ENCODE measurements at regions not wholly inside any gene's neighbourhood (a gene's known extent, or its start where the extent isn't known, plus 50 kb on each side); places are given as distances from the start of the nearest gene placed in this dataset.

DNA sequence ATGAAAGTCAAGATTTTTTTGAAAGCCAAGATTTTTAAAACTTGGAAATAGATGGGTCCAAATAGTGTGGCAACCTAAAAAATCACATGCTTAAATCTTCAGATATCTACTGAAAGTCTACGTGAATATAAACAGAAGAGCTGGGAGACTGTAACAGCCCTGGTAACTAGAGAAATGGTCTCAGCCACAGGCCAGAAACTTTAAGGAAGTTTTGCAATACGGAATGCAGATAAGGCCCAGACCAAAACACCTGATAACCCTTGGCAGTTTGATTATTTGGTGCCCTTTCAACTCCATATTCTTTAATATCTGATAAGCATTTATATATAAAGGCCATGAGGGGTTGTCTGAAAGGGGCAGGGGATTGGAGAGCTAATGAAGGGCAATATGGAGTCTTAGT lies 537.3 kb upstream of the TGFBR2 start:
- DNase-seq, result no peak
- no peak for ATAC-seq

DNA sequence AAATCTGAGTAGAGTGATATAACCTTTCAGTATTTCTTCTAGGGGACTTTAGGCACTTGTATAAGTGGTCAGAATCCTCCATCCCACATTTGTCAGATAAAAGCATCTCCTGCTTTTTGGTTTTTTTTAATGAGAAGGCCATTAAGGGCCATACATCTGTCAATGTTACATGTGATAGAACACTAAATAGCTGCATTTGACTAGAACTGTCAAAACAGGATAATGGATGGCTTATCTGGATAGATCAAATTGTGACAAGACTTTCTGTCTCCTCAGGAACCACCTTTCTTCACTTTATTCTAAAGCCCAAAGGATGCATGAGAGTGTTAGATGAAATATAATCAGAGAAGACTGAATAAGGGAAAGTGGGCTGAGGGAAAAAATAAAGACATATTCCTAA lies 533.4 kb upstream of the TGFBR2 start:
- DNase-seq, result no peak
- ATAC-seq, result no peak

DNA sequence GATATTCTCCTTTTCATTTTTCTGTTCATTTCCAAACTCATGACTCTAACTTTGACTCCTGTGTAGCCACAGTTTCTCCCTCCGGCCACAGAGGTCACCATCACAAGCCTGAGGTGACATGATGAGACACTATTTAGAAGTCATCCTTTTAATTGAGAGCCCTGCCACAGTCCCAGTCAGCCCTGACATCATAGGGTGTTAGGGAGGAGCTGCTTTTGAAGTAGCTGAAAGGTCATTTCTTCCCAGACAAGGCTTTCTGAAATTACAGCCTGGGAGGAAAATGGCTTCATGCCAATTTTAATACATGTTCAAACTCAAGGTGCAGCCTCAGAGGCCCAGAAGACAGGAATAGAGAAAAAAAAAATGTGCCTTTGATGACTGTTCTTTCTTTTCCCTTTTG lies 532.8 kb upstream of the TGFBR2 start:
- peak; percentile 13 for DNase-seq
- peak; percentile 76 for ATAC-seq

DNA sequence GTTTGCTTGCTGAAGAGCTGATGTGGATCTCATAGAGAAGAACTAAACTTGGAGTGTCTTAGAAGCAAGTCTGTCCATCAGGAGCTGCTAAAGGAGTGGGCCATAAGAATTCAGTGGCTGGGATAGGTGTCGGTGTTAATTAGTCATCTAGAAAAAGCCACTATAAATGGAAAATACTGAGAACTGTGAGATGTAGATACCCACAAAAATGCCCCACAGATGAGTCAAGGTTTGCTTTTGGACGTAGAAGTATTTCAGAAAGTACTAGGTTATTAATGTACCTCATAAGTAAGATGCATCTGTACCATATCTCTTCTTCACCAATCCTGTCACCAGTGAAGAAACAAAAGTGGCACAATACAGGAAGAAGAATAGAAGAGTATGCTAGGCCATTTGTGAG lies 530.9 kb upstream of the TGFBR2 start:
- DNase-seq, result no peak
- ATAC-seq, result peak; percentile 71

DNA sequence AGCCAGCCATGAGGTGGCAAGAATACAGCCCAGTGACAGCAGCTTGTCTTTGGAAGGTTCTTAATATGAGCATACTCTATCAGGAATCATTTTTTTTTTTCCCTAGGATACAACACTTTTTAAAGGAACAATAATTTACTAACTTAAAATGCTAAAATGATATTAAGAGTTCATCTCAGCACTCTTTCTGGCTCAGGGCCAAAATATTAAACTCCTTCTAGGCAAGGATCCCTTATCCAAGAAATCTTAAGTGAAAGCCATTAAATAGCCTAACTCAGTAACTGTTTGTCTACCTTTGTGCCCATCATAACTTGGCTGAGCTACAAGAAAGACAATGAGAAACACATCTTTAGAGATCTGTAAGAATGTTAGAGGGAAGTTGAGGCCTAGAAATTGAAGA lies 529.5 kb upstream of the TGFBR2 start:
- ATAC-seq (no peak), DNase-seq (no peak)

DNA sequence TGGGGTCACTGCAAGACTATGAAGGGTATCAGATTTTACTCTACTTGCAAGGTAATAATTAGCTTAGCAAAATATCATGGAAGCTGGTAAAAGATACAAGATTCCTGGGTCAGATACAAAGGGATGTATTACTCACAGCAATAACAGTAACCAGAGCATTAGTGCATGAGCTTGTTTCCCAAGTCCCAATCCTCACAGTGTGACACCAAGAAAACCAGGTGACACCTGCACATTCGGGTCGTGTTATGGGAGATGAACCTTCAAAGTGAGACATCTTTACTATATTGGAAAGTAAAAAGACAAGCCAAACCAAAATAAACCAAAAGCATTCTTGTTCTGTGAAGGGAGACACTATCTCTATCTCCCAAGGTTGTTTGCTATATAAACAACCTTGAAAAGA lies 528.7 kb upstream of the TGFBR2 start:
- ATAC-seq (no peak), DNase-seq (no peak)

DNA sequence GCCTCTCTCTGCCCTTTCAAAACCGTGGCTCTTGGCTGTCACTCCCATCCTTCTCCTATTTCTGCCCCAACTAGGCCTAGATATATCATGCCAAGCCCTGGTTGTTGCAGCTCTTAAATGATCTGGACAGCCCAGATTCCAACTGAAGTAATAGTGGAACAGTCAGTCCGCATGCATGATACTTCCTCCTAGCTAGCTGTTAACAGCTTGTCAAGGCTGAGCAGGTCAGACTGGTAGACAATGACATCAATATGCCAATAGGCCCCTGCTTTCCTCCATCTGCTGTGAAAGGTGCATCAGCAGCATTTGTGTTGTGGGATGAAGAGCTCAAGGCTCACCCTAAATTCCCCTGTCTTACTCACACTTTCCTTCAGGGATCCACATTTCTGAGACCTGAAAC lies 527.7 kb upstream of the TGFBR2 start:
- ATAC-seq (peak; percentile 25), DNase-seq (no peak)

DNA sequence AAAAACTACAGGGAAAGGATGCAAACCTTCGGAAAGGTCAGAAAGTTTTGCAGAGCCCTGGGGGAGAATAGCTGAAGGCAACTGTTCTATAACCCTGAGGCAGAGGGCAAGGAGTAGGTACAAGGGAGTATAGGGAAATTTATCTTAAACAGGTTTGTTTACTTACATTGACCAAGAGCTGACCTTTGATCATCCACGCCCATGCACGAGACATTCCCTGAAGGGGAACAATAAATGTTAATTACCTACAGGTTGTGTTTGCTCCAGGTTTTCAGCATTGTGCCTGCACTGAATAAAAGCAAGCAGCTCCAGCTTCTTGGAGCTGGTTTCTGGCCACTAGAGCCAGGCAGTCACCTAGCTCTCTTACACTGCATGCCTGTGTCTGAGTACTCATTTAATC lies 524.5 kb upstream of the TGFBR2 start:
- ATAC-seq, result no peak
- no peak for DNase-seq

DNA sequence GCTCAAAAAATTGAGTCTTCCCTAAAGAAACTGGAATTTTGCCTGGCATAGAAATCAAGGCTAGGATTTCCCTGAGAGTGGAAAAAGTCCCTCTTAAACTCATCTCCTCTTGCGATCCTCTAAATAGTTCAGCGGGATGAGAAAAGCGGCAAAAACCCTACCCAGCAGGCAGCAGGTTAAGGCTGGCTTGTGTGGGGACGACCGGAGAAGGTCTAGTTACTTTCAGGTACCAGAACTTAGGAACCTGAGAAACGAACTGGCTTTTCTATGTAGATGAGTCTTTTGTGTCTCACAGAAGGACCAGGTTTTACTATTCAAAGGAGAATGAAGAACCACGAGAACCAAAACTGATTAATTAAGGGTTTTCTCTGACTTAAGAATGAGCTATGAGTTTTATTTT lies 523.7 kb upstream of the TGFBR2 start:
- ATAC-seq (no peak), DNase-seq (no peak)

DNA sequence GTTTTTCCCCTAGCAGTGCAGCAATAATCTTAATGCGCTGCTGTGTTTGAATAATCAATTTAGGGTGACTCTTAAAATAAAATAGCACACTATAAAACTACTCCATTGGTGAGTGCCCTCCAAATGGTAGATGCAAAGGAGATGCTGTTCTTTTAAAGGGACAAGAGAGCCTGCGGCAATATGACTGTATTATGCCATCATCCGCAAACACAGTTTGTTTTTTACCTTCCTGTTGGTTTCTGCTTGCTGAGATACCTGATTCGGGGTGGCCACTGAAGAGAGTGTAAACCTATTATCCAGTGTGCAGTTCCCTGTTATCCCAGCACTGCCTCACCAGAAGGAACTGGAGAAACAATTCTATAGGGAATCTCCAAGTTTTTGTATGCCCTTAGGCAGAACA lies 523.1 kb upstream of the TGFBR2 start:
- DNase-seq, result no peak
- ATAC-seq, result no peak

DNA sequence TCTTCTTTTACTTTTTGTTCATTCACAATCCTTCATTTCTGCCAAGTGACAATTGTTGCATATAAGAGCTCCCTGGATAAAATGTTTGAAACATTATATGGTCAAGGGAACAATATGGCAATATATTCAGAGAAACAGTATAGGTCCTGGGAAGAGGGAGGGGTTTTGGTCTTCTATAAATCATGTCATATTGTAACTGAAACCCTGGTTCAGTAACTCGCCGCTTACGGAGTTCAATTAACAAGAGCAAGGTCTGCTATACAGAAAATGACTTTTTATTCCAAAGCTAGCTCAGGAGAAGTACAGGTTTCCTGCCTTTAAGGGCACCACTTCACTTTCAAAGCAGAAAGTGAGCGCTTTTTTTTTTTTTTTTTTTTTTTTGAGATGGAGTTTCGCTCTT lies 522.1 kb upstream of the TGFBR2 start:
- ATAC-seq (no peak), DNase-seq (no peak)

DNA sequence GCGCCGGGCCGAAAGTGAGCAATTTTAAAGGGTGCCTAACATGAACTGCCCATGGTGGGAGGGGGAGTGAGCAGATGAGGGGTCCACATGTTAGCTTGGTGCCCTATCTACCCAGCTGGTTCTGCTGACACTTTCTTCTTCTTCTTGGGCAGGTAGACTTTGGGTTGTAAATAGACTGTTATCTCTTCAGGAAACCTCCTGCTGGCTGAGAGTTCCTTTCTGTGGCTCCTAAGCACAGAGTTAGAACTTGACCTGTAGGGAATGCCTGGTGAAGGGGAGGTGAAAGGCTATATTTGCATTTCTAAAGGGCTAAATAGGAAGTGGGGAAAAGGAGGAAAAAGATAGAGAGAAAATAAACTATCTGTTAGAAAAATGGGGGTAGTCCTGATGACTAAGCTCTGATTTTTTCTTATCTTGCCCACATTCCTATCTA lies 521.4 kb upstream of the TGFBR2 start:
- DNase-seq, result no peak
- no peak for ATAC-seq

DNA sequence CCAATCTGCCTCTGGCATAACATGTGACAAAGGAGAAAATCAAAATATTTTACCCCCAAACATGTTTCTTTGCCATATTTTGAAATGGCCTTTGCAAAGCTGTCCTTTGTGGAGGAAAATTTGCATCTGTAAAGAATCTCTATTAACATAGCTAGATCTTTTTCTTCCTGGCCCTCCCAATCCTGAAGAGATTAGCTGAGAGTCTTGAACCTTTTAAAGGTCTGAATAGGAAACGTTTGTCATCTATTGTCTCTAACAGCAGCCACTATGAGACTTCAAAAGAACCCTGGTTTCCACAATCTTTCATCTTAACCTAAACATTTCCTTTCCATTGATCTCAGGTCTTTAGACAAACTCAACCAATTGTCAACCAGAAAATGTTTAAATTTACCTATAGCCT lies 520.9 kb upstream of the TGFBR2 start:
- DNase-seq (no peak), ATAC-seq (no peak)

DNA sequence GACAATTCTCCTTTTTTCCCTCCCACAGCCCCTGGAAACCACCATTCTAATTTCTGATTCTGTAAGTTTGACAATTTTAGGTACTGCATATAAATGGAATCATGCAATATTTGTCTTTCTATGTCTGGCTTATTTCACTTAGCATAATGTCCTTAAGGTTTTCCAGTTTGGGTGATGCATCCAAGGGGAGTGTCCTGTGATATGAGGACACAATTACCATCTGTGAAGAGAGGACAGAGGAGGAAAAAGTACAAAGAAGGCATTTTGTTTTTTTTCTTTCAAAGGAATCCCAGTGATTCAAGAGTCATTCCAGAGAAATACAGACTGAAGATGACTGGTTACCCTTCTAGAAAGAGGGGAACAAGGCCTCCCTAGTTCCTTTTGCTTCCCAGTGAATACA lies 514.7 kb upstream of the TGFBR2 start:
- DNase-seq (no peak), ATAC-seq (no peak)

DNA sequence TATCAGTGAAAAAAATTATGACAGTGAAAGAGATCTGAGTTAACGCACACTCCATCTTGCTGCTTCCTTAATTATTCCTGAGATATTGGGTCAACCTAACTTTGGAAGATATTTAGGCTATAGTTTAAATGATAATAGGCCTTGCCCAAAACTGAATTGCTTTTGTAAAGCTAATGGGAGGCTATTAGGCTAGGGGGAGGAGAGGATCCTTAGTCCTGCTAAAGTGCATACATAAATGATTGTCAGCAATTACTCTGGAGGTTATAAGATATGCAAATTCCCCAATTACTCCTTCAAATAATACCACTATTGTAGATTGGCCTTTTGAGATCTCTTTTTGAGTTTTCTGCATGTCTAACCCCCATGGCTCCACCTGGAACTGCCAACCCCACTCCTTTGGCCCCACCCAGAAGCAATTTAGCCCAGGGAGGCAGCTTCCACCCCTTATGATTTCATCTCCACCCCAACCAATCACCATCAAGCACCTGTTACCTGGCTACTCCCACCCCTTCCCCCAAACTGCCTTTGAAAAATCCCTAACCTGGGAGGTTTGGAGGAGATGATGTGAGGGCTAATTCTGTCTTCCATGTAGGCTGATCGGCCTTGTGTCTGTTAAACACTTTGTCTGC lies 509.3 kb upstream of the TGFBR2 start:
- ATAC-seq, result no peak
- no peak for DNase-seq

DNA sequence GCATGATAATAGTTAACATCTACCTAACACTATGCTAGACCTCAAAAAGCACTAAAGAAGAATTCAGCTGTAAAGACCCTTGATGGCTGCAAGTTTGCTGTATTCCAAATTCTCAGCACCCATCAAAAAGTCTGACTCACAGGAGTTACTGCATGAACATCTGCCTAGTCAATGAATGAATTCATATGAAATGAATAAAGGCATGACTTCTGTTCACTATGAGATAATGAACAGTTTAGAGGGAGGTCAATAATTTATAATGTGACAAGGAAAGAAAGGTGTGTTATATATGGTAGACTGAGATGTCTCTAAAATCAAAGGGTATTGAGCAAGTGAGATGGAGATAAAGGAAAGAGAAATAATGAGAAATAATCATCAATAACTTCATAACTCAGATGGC lies 508.2 kb upstream of the TGFBR2 start:
- DNase-seq (no peak), ATAC-seq (no peak)

DNA sequence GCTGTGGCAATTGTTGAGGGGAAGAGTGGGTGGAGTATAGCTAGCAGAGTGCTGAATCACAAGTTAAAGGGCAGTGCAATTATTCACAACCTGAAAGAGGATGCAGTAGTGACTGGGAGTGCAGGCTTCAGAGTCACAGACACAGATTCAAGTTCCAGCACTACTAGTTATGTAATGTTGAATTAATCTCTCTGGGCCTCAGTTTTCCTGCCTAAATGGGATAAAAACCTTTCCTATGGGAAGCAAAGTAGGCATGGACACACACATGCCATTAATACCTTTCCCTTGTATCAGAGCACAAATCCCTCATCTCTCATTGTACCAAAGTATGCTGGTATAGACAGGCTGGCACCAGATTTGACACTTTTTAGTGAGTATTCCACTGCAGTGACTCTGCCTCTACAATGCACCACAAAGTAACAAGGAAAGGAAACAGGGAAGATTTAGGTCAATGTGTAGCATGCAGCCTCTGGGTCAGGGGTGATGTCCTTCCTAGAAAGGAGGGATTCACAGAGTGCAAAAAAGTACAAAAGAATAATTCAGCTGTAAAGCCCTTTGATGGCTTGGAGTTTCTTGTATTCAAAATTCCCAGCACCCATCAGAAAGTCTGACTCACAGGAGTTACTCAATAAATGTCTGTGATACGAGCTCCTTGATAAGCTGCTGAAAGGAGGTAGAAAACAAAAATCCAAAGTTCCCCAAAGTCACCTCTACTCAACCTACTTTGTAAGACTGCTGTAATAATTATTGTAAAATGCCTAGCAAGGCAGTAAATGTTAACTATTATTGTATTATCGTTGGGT lies 507.5 kb upstream of the TGFBR2 start:
- DNase-seq (no peak), ATAC-seq (peak; percentile 91)

DNA sequence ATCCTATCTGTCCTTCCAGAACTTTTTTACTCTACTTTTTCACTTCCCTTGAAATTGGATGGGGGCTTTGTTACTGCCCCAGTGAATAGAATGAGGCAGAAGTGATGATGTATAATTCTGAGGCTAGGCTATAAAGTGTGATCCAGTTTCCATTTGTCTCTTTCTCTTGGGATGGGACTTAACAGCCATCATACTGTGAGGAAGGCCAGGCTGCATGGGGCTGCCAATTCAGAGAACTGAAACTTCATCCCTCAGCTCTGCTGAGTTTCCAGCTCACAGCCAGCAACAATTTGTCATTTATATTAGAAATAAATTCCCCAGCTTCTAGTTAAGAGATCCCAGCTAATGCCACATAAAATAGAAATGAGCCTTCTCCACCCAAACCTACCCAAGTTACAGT lies 504.0 kb upstream of the TGFBR2 start:
- DNase-seq (no peak), ATAC-seq (no peak)

DNA sequence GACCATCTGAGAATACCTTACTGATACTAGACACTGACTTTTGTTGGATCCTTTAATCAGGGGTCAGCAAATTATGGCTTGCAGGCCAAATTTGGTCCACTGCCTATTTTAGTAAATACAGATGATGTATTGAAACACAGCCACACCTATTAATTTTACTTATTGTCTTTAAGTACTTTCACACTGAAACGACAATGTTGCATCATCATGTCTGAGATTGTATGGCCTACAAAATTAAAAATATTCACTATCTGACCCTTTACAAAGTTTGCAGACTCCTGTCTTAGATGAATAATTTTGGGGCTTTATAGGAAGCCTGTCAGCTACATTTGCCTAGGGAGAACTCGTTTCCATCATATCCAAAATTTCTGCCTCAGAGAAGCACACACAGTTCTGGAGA lies 503.2 kb upstream of the TGFBR2 start:
- no peak for ATAC-seq
- DNase-seq, result no peak

DNA sequence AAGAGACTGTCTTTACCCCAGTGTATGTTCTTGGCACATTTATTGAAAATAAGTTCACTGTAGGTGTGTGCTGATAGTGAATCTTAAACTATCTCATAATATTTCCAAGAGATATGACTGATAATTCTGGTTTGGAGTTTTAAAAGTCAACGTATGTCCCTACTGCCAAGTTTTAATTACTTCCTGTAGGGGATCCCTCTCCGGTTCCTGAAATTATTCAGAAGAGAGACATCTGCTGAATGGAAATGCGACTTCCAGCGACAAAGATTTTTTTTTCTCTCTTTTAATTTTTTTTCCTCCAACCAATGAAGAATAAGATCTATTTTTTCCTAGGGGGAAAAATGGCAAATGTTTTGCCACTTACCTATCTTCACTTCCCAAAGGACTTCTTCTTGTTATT lies 498.9 kb upstream of the TGFBR2 start:
- ATAC-seq (no peak), DNase-seq (no peak)

DNA sequence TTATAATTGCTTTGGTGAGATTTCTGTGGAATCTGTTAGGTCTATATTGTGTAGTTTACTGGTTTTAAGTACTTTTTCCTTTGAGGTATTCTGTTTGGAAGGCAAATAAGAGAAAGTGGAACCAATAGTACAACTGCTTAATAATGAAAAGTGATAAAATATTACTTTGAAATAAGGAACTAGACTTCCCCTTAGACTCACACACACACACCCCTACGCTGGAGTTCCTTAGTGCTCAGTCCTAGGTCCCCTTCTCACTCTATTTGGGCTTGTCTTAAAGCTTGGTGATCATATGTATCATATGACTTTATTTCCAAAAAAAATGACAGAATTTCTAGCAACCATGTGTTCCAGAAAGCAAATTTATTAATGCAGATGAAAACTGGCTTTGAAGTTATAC lies 494.0 kb upstream of the TGFBR2 start:
- no peak for ATAC-seq
- DNase-seq, result no peak

DNA sequence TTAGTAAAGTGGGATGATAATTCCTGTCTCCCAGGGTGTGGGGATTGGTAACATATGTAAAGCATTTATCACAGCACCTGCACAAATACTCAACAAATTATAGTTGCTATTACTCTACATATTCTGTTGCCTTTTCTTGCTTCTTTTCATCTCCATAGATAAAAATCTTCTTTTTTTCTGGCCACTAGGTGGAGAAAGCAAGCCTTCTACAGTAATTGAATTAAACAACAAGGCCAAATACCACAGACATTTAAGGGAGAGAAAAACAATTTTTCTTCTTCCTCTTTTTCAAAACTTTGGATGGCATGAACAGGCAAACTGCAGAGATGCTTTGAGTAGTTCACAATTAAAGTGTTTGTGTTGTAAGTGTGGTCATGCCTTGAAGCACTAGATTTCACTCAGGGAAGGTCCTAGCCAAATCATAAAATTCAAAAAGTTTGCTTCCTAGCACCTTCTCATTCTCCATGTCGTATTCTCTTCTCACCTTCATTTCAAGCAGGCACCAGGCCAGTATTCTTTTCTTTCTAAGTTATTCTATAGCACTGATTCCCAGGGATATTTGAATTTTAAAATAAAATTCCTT lies 493.4 kb upstream of the TGFBR2 start:
- ATAC-seq (no peak), DNase-seq (no peak)

DNA sequence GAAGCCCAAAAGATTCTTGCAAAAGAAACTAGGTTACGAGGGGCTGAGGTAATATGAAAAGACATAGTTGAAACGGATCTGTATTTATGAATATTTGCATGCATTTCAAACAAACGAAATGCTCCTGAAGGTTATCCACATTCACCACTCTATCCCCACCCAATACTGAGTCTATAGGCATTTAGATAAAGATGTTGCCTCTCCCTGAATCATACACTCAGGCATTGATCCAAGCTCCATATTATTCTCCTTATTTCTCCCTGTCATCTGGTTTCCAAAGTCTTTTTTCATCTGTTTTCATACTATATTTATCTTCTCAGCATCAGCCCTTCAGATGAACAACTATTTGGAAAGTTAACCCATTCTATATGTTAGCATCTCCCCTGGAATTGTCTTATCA lies 492.5 kb upstream of the TGFBR2 start:
- no peak for ATAC-seq
- DNase-seq, result no peak

DNA sequence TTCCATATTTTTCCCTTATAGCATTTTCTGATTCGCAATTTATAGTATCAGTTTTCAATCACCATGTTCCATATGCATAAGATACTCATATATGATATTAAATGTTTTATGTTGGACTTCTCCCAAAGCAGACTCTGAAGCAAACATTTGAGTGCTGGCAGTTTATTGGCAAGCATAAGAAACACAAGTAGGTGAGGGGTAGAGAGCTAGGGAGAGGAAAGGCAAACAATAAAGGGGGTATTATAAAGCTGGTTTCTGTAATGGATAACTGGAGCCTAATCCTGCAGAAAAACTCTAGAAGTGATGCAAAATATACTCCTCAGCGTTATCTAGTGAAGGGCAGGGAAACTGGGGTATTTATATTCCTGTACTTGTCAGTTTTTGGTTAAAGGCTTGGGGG lies 491.5 kb upstream of the TGFBR2 start:
- ATAC-seq (no peak), DNase-seq (no peak)
